ENCODE measurements at regions not wholly inside any gene's neighbourhood (a gene's known extent, or its start where the extent isn't known, plus 50 kb on each side); places are given as distances from the start of the nearest gene placed in this dataset.

- TF ChIP-seq CTCF (IDR thresholded peaks at IDR 0.05): no peak
- TF ChIP-seq POLR2AphosphoS5 (IDR thresholded peaks at IDR 0.05): no peak
- no peak for TF ChIP-seq POLR2A (IDR thresholded peaks at IDR 0.05)
- TF ChIP-seq EP300 (IDR thresholded peaks at IDR 0.05): no peak
Measured at GRCh38 chr21:9763807-9764206, 757.6 kb upstream of the TPTE start.

All from stomach (tissue), 4 donors.